GM12892 (cell line): ENCODE measurements at regions not wholly inside any gene's neighbourhood (a gene's known extent, or its start where the extent isn't known, plus 50 kb on each side); places are given as distances from the start of the nearest gene placed in this dataset.

Experiments
- POLR2A ChIP-seq: IDR thresholded peaks from 2 replicates; pipeline ENCODE4 v1.6.1; 2011; ENCODE audit warnings: low read depth, low read length, control low read depth
- POLR2AphosphoS5 ChIP-seq: IDR thresholded peaks from 2 replicates; pipeline ENCODE4 v1.6.1; 2011; ENCODE audit warnings: low read depth, low read length, control low read depth
- TAF1 ChIP-seq: IDR thresholded peaks from 2 replicates; pipeline ENCODE4 v1.6.1; 2011; ENCODE audit warnings: low read depth, mild to moderate bottlenecking, control low read depth, low read length, borderline replicate concordance

GRCh38 chr20:6388671-6389197, 265.9 kb upstream of the FERMT1 start:
- TF ChIP-seq POLR2A, result no peak
- TF ChIP-seq POLR2AphosphoS5, result no peak
- TF ChIP-seq TAF1, result no peak
